Daoy (cell line): ENCODE measurements at regions not wholly inside any gene's neighbourhood (a gene's known extent, or its start where the extent isn't known, plus 50 kb on each side); places are given as distances from the start of the nearest gene placed in this dataset.
"Not testable (repeated sequence)": the region's sequence is repeated elsewhere in the genome, so short reads cannot be mapped to it uniquely, and the experiment has no call there.

ENCODE experiments used
- DNase-seq: peaks from one replicate; pipeline ENCODE4 v3.0.0-alpha.2; 2015; ENCODE audit warnings: low read depth

GRCh38 chr20:29419378-29419777, 1838.1 kb upstream of the DEFB115 start:
- DNase-seq, result no peak

GRCh38 chr20:29427201-29428060, 1830.0 kb upstream of the DEFB115 start:
- peak; percentile 55 for DNase-seq

GRCh38 chr20:29430531-29430930, 1826.9 kb upstream of the DEFB115 start:
- peak; percentile 40 for DNase-seq

- not testable (repeated sequence) for DNase-seq
Observed at GRCh38 chr20:29440721-29441120, 1816.7 kb upstream of the DEFB115 start.

- peak; percentile 53 for DNase-seq
Observed at GRCh38 chr20:29443206-29443781, 1814.2 kb upstream of the DEFB115 start.

GRCh38 chr20:29443819-29444218, 1813.6 kb upstream of the DEFB115 start:
- no peak for DNase-seq

- DNase-seq, result peak; percentile 96
Observed at GRCh38 chr20:29445050-29445907, 1812.2 kb upstream of the DEFB115 start.

- DNase-seq, result peak; percentile 33
Observed at GRCh38 chr20:29447517-29448484, 1809.7 kb upstream of the DEFB115 start.

GRCh38 chr20:29448806-29449470, 1808.5 kb upstream of the DEFB115 start:
- DNase-seq, result no peak

- DNase-seq, result no peak
Observed at GRCh38 chr20:29452186-29452585, 1805.3 kb upstream of the DEFB115 start.

GRCh38 chr20:29456987-29457693, 1800.3 kb upstream of the DEFB115 start:
- peak; percentile 48 for DNase-seq

GRCh38 chr20:29472606-29473005, 1784.9 kb upstream of the DEFB115 start:
- no peak for DNase-seq

GRCh38 chr20:29492840-29493239, 1764.6 kb upstream of the DEFB115 start:
- DNase-seq, result not testable (repeated sequence)

GRCh38 chr20:29496767-29497166, 1760.7 kb upstream of the DEFB115 start:
- peak; percentile 18 for DNase-seq

GRCh38 chr20:29497261-29497671, 1760.2 kb upstream of the DEFB115 start:
- DNase-seq, result peak; percentile 96

- peak; percentile 42 for DNase-seq
Observed at GRCh38 chr20:29497684-29498083, 1759.8 kb upstream of the DEFB115 start.

- DNase-seq, result not testable (repeated sequence)
Observed at GRCh38 chr20:29500738-29501137, 1756.7 kb upstream of the DEFB115 start.

GRCh38 chr20:29514634-29515033, 1742.8 kb upstream of the DEFB115 start:
- not testable (repeated sequence) for DNase-seq

- DNase-seq, result not testable (repeated sequence)
Observed at GRCh38 chr20:29516847-29517246, 1740.6 kb upstream of the DEFB115 start.
